Endothelial cell of umbilical vein (primary cell): ENCODE measurements at regions not wholly inside any gene's neighbourhood (a gene's known extent, or its start where the extent isn't known, plus 50 kb on each side); places are given as distances from the start of the nearest gene placed in this dataset.

Experiments used
- CTCF ChIP-seq, 2 donors: IDR thresholded peaks; 1 replicate in 1 of 2; 2 replicates in 1 of 2; pipeline ENCODE4 v1.5.1; 2011; ENCODE audit warnings: low read length in 2 of 2, mild to moderate bottlenecking in 2 of 2, moderate library complexity in 2 of 2, control low read depth in 1 of 2, inconsistent platforms in 1 of 2, low read depth in 1 of 2; ENCODE audit not compliant: insufficient read depth in 1 of 2; ENCODE audit errors: extremely low read depth in 1 of 2
- JUN ChIP-seq: IDR thresholded peaks from 2 replicates; pipeline ENCODE4 v1.6.1; 2011; ENCODE audit warnings: borderline replicate concordance, low read depth; ENCODE audit not compliant: insufficient read length, insufficient read depth

GRCh38 chr1:56099766-56100265 lies 479.5 kb downstream of the PLPP3 start:
- TF ChIP-seq JUN (no peak), CTCF (IDR thresholded peaks at IDR 0.05; ENCODE audit: extremely low read depth in 1 of 2, insufficient read depth in 1 of 2, low read depth in 1 of 2, low read length in 2 of 2) (no peak)
